Kidney epithelial cell (primary cell): ENCODE measurements at regions not wholly inside any gene's neighbourhood (a gene's known extent, or its start where the extent isn't known, plus 50 kb on each side); places are given as distances from the start of the nearest gene placed in this dataset.

Experiments
- DNase-seq: peaks from one replicate; pipeline ENCODE4 v3.0.0-alpha.2; 2010; ENCODE audit warnings: low read depth
- H3K27me3 ChIP-seq: 2 replicates; pipeline ENCODE4 v1.6.0; 2011; ENCODE audit warnings: low read length; ENCODE audit not compliant: control insufficient read depth, insufficient read depth
- H3K36me3 ChIP-seq: 2 replicates; pipeline ENCODE4 v1.5.1; 2011; ENCODE audit warnings: low read length; ENCODE audit not compliant: control insufficient read depth, insufficient read depth
- H3K4me3 ChIP-seq: 2 replicates; pipeline ENCODE4 v1.5.1; 2011; ENCODE audit warnings: low read depth, mild to moderate bottlenecking, control low read depth, low read length
- TF ChIP-seq, protein P1 (sequence below): IDR thresholded peaks from 2 replicates; pipeline ENCODE4 v1.5.1; 2011; ENCODE audit warnings: mild to moderate bottlenecking, moderate library complexity, low read length, control low read depth, inconsistent platforms; ENCODE audit not compliant: insufficient read depth, poor library complexity, severe bottlenecking

DNA sequence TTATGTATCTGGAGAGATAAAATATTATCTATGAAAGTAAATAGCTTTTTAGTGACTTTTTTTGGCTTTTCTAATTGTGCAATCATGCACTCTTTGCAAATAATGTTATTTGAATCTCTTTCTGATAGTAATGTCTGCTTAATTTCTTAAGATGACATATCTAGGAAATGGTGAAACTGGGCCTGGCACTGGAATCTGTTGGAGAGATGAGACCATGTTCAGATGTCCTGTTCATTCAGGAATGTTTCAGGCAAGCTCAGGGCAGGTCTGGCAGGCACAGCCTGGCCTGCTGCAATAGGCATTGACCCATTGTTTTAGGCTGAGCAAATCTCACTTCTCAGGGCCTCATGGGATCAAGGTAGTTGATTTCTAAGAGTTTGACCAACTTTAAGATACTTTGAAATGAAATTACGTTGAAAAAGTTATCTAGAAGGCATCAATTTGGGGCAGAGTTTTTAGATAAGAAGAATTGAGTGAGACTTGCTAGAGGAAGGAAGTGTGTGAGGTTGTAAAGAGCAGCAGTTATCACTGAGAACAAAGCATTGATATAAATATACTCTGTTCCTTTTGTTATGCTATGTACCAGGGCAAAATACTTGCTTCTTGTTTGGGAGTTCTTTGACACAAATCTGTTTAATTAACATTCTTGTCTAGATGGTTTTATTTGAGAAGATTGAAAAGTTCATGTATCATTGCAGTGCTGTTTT is 133.0 kb upstream of the LEF1 start:
- DNase-seq, result no peak
- TF ChIP-seq, protein P1, sequence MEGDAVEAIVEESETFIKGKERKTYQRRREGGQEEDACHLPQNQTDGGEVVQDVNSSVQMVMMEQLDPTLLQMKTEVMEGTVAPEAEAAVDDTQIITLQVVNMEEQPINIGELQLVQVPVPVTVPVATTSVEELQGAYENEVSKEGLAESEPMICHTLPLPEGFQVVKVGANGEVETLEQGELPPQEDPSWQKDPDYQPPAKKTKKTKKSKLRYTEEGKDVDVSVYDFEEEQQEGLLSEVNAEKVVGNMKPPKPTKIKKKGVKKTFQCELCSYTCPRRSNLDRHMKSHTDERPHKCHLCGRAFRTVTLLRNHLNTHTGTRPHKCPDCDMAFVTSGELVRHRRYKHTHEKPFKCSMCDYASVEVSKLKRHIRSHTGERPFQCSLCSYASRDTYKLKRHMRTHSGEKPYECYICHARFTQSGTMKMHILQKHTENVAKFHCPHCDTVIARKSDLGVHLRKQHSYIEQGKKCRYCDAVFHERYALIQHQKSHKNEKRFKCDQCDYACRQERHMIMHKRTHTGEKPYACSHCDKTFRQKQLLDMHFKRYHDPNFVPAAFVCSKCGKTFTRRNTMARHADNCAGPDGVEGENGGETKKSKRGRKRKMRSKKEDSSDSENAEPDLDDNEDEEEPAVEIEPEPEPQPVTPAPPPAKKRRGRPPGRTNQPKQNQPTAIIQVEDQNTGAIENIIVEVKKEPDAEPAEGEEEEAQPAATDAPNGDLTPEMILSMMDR, result no peak
- no peaks in the 10 kb centered on the region for H3K27me3 ChIP-seq
- H3K4me3 ChIP-seq, result no peak overlapping the region
- H3K36me3 ChIP-seq, result no peaks in the 10 kb centered on the region

DNA sequence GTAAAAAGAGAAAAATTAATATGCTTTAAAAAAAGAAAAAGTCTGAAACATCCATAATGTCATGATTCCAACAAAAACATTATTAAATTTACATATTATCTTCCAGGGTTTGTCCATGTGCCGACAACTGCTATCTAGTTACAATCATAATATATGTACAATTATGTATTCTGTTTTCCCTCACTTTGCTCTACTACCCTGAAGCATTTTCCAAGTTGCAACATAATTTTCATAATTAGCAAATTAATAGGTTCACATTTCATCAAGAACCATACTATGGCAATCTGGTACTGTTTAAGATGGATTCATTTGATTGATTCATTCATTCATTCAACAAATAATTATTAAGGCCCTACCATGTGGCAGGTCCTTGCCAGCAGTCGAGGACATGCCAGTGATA is 128.9 kb upstream of the LEF1 start:
- Histone ChIP-seq H3K36me3 (no peaks in the 10 kb centered on the region), H3K27me3 (no peaks in the 10 kb centered on the region), H3K4me3 (no peak overlapping the region)
- TF ChIP-seq, protein P1, result no peak
- no peak for DNase-seq

DNA sequence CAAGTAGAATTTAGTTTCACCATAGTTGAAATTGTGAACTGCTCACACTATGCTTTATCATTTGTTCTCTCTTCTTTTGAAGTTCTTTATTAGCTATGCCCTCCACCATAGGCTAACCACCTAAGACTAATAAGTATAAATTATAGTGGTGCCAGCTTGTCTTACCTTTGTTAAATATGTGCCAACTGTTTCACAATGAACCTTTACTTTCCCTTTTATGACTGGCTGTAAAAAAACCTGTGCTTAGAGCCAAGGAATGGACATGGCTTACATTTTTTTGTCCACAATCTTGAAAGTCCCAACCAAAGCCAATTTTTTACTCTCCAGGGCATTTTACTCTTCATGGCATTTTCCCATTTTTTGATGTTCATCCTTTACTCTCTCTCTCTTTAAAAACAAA is 123.5 kb upstream of the LEF1 start:
- TF ChIP-seq, protein P1, result no peak
- Histone ChIP-seq H3K4me3 (no peak overlapping the region), H3K27me3 (no peaks in the 10 kb centered on the region), H3K36me3 (no peaks in the 10 kb centered on the region)
- no peak for DNase-seq

DNA sequence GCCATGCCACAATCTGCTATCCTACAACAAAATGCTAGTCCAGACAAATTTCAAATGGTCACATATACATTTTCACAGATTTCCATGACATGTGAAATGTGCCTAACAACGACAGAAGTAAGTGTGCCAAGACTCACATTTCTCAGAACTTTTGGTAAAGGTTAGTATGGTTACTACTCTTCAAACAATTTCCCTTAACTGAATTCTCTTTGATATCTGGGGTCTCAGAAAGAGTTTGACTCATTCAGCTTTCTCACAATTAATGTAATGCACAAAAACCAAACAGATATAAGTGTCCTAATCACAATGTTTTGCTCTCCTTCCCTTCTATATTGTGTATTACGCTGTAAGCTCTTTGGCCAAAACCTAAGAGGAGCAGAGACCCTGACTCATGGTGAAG is 122.4 kb upstream of the LEF1 start:
- Histone ChIP-seq H3K4me3 (no peak overlapping the region), H3K36me3 (no peaks in the 10 kb centered on the region), H3K27me3 (no peaks in the 10 kb centered on the region)
- TF ChIP-seq, protein P1, result no peak
- DNase-seq, result no peak

DNA sequence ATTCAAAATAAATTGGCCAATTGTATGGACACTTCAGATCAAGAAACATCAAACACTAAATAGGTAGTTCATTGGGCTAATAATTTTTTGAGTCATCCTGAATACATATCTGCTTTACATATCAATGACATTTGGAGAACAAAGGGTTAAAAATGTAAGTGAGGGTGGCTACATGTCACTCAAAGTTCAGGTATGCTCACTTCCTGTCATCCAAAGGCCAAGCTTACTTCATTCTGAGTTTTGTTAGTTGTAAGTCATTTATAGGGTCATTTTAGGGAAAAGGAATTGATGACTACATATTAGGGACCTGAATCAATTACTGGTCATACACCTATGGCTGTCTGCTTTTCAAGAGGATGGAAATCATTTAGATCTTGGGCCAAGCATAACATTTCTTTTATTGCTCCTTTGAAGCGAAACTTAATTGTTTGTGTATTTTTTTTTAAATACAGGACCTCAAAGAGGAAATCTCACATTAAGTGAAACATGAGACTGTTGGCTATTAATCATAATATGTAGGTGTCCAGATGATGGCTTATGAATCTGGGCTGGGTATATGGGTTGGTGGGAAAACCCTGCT is 119.2 kb upstream of the LEF1 start:
- no peak for DNase-seq
- TF ChIP-seq, protein P1, result no peak
- no peaks in the 10 kb centered on the region for H3K27me3 ChIP-seq

DNA sequence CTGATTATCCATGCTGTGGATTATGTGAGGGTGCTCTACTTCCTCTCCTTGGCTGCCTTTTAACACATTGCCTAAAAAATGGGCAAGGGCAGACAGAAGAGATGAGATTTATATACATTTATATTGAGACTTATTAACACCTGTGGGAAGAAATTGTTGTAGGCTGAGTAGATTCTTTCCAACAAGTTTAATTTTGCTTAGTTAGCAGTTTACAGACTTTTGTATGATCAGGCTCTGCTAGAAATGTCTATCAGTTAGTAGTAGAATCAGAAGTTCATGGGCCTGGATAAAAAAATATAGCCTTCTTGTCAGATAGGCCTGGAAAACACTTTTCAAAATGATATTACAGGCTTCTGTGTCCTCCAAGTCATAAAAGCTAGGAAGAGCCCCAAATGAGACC is 111.3 kb upstream of the LEF1 start:
- Histone ChIP-seq H3K27me3 (no peaks in the 10 kb centered on the region), H3K4me3 (no peak overlapping the region), H3K36me3 (no peaks in the 10 kb centered on the region)
- DNase-seq, result no peak
- TF ChIP-seq, protein P1, result no peak

More for the DNA sequence above, 119.2 kb upstream of the LEF1 start:
- Histone ChIP-seq H3K4me3 (no peak overlapping the region), H3K36me3 (no peaks in the 10 kb centered on the region)
